Memory B cell (primary cell): ENCODE measurements at regions not wholly inside any gene's neighbourhood (a gene's known extent, or its start where the extent isn't known, plus 50 kb on each side); places are given as distances from the start of the nearest gene placed in this dataset.

Experiments used
- ATAC-seq: fragments of 150-1000 bp; cut with Tn5 transposase; 2 replicates; pipeline ENCODE4 v1.10.0; 2021; ENCODE audit warnings: low read depth, mild to moderate bottlenecking, moderate library complexity
- DNase-seq, 2 donors: peaks; one replicate each; pipeline ENCODE4 v3.0.0; 2022; ENCODE audit warnings: low spot score in 2 of 2
- H3K27ac Mint-ChIP-seq: one replicate; pipeline ENCODE4 v1.8.0; 2022; ENCODE audit warnings: mild to moderate bottlenecking, moderate library complexity, mixed read lengths
- H3K27me3 Mint-ChIP-seq: one replicate; pipeline ENCODE4 v1.8.0; 2022; ENCODE audit warnings: mixed read lengths
- H3K36me3 Mint-ChIP-seq: one replicate; pipeline ENCODE4 v1.8.0; 2022; ENCODE audit warnings: mild to moderate bottlenecking, mixed read lengths
- H3K4me1 Mint-ChIP-seq: one replicate; pipeline ENCODE4 v1.8.0; 2022; ENCODE audit warnings: mixed read lengths
- H3K4me3 Mint-ChIP-seq: one replicate; pipeline ENCODE4 v1.8.0; 2022; ENCODE audit warnings: mild to moderate bottlenecking, moderate library complexity, mixed read lengths
- H3K9me3 Mint-ChIP-seq: one replicate; pipeline ENCODE4 v1.8.0; 2022; ENCODE audit warnings: mixed read lengths

- ATAC-seq: no peak
- Mint-ChIP-seq H3K4me1 (no peaks in the 10 kb centered on the region), H3K27ac (no peak overlapping the region), H3K4me3 (no peak overlapping the region), H3K36me3 (no peaks in the 10 kb centered on the region), H3K27me3 (peaks cover 4% of the 10 kb centered on the region), H3K9me3 (no peaks in the 10 kb centered on the region)
- no peak for DNase-seq
Measured at GRCh38 chr20:20897922-20898321, 185.5 kb upstream of the RALGAPA2 start.

- Mint-ChIP-seq H3K36me3 (no peaks in the 10 kb centered on the region), H3K9me3 (no peaks in the 10 kb centered on the region), H3K27ac (no peak overlapping the region), H3K27me3 (peaks cover 4% of the 10 kb centered on the region), H3K4me1 (no peaks in the 10 kb centered on the region), H3K4me3 (no peak overlapping the region)
- ATAC-seq (no peak), DNase-seq (no peak)
Measured at GRCh38 chr20:20897145-20897544, 184.7 kb upstream of the RALGAPA2 start.

GRCh38 chr20:20896606-20897005 lies 184.2 kb upstream of the RALGAPA2 start:
- no peak for DNase-seq
- H3K27ac Mint-ChIP-seq: no peak overlapping the region
- peaks cover under 1% of the 10 kb centered on the region for H3K27me3 Mint-ChIP-seq
- H3K4me1 Mint-ChIP-seq: no peaks in the 10 kb centered on the region
- H3K36me3 Mint-ChIP-seq: no peaks in the 10 kb centered on the region
- H3K9me3 Mint-ChIP-seq: no peaks in the 10 kb centered on the region
- H3K4me3 Mint-ChIP-seq: no peak overlapping the region
- ATAC-seq: no peak

- DNase-seq: no peak
- H3K4me3 Mint-ChIP-seq: no peak overlapping the region
- H3K27me3 Mint-ChIP-seq: peaks cover 2% of the 10 kb centered on the region
- no peak for ATAC-seq
- H3K9me3 Mint-ChIP-seq: no peaks in the 10 kb centered on the region
- H3K4me1 Mint-ChIP-seq: no peaks in the 10 kb centered on the region
- H3K27ac Mint-ChIP-seq: no peak overlapping the region
- H3K36me3 Mint-ChIP-seq: no peaks in the 10 kb centered on the region
Measured at GRCh38 chr20:20895537-20895936, 183.1 kb upstream of the RALGAPA2 start.

- Mint-ChIP-seq H3K27ac (no peak overlapping the region), H3K4me1 (no peaks in the 10 kb centered on the region), H3K9me3 (no peaks in the 10 kb centered on the region), H3K36me3 (no peaks in the 10 kb centered on the region), H3K27me3 (peaks cover 2% of the 10 kb centered on the region), H3K4me3 (no peak overlapping the region)
- ATAC-seq (no peak), DNase-seq (no peak)
Measured at GRCh38 chr20:20894753-20895152, 182.3 kb upstream of the RALGAPA2 start.

GRCh38 chr20:20894280-20894679 lies 181.8 kb upstream of the RALGAPA2 start:
- no peak overlapping the region for H3K27ac Mint-ChIP-seq
- H3K27me3 Mint-ChIP-seq: peaks cover 2% of the 10 kb centered on the region
- H3K9me3 Mint-ChIP-seq: no peaks in the 10 kb centered on the region
- ATAC-seq (no peak), DNase-seq (no peak)
- no peaks in the 10 kb centered on the region for H3K4me1 Mint-ChIP-seq
- no peak overlapping the region for H3K4me3 Mint-ChIP-seq
- no peaks in the 10 kb centered on the region for H3K36me3 Mint-ChIP-seq

- H3K9me3 Mint-ChIP-seq: no peaks in the 10 kb centered on the region
- no peak for ATAC-seq
- H3K27me3 Mint-ChIP-seq: peaks cover 6% of the 10 kb centered on the region
- no peak overlapping the region for H3K4me3 Mint-ChIP-seq
- H3K27ac Mint-ChIP-seq: no peak overlapping the region
- H3K4me1 Mint-ChIP-seq: no peaks in the 10 kb centered on the region
- DNase-seq: no peak
- H3K36me3 Mint-ChIP-seq: no peaks in the 10 kb centered on the region
Measured at GRCh38 chr20:20892328-20892727, 179.9 kb upstream of the RALGAPA2 start.

- Mint-ChIP-seq H3K9me3 (no peaks in the 10 kb centered on the region), H3K4me3 (no peak overlapping the region), H3K4me1 (no peaks in the 10 kb centered on the region), H3K27me3 (peaks cover 9% of the 10 kb centered on the region), H3K36me3 (no peaks in the 10 kb centered on the region), H3K27ac (no peak overlapping the region)
- DNase-seq (no peak), ATAC-seq (no peak)
Measured at GRCh38 chr20:20890751-20891150, 178.3 kb upstream of the RALGAPA2 start.

GRCh38 chr20:20888936-20889335 lies 176.5 kb upstream of the RALGAPA2 start:
- DNase-seq (no peak), ATAC-seq (no peak)
- no peaks in the 10 kb centered on the region for H3K4me1 Mint-ChIP-seq
- H3K27me3 Mint-ChIP-seq: peaks cover 10% of the 10 kb centered on the region
- H3K9me3 Mint-ChIP-seq: no peaks in the 10 kb centered on the region
- H3K4me3 Mint-ChIP-seq: no peak overlapping the region
- H3K27ac Mint-ChIP-seq: no peak overlapping the region
- no peaks in the 10 kb centered on the region for H3K36me3 Mint-ChIP-seq

- no peak for ATAC-seq
- H3K27ac Mint-ChIP-seq: no peak overlapping the region
- no peaks in the 10 kb centered on the region for H3K4me1 Mint-ChIP-seq
- DNase-seq: no peak
- H3K27me3 Mint-ChIP-seq: peaks cover 12% of the 10 kb centered on the region
- H3K4me3 Mint-ChIP-seq: no peak overlapping the region
- no peaks in the 10 kb centered on the region for H3K36me3 Mint-ChIP-seq
- H3K9me3 Mint-ChIP-seq: no peaks in the 10 kb centered on the region
Measured at GRCh38 chr20:20888266-20888656, 175.8 kb upstream of the RALGAPA2 start.

GRCh38 chr20:20887593-20888265 lies 175.3 kb upstream of the RALGAPA2 start:
- no peak overlapping the region for H3K27ac Mint-ChIP-seq
- H3K4me1 Mint-ChIP-seq: no peaks in the 10 kb centered on the region
- H3K4me3 Mint-ChIP-seq: no peak overlapping the region
- peaks cover 12% of the 10 kb centered on the region for H3K27me3 Mint-ChIP-seq
- no peaks in the 10 kb centered on the region for H3K36me3 Mint-ChIP-seq
- H3K9me3 Mint-ChIP-seq: no peaks in the 10 kb centered on the region
- DNase-seq (no peak), ATAC-seq (no peak)

- DNase-seq: no peak
- no peak for ATAC-seq
- Mint-ChIP-seq H3K9me3 (no peaks in the 10 kb centered on the region), H3K27me3 (peaks cover 3% of the 10 kb centered on the region), H3K27ac (no peak overlapping the region), H3K36me3 (no peaks in the 10 kb centered on the region), H3K4me3 (no peak overlapping the region), H3K4me1 (no peaks in the 10 kb centered on the region)
Measured at GRCh38 chr20:20881808-20882207, 169.4 kb upstream of the RALGAPA2 start.

GRCh38 chr20:20877079-20877478 lies 164.6 kb upstream of the RALGAPA2 start:
- ATAC-seq (no peak), DNase-seq (no peak)
- Mint-ChIP-seq H3K4me1 (no peaks in the 10 kb centered on the region), H3K4me3 (no peak overlapping the region), H3K36me3 (no peaks in the 10 kb centered on the region), H3K27me3 (peaks cover 4% of the 10 kb centered on the region), H3K9me3 (no peaks in the 10 kb centered on the region), H3K27ac (no peak overlapping the region)

GRCh38 chr20:20875716-20876115 lies 163.3 kb upstream of the RALGAPA2 start:
- Mint-ChIP-seq H3K9me3 (no peaks in the 10 kb centered on the region), H3K27me3 (peaks cover 7% of the 10 kb centered on the region), H3K4me3 (no peak overlapping the region), H3K27ac (no peak overlapping the region), H3K36me3 (no peaks in the 10 kb centered on the region), H3K4me1 (no peaks in the 10 kb centered on the region)
- DNase-seq (no peak), ATAC-seq (no peak)

GRCh38 chr20:20872428-20872827 lies 160.0 kb upstream of the RALGAPA2 start:
- H3K27me3 Mint-ChIP-seq: peaks cover 8% of the 10 kb centered on the region
- H3K36me3 Mint-ChIP-seq: no peaks in the 10 kb centered on the region
- ATAC-seq (no peak), DNase-seq (no peak)
- H3K9me3 Mint-ChIP-seq: no peaks in the 10 kb centered on the region
- no peak overlapping the region for H3K27ac Mint-ChIP-seq
- H3K4me1 Mint-ChIP-seq: no peaks in the 10 kb centered on the region
- no peak overlapping the region for H3K4me3 Mint-ChIP-seq
